Fibroblast of skin of scalp (primary cell): ENCODE measurements at regions not wholly inside any gene's neighbourhood (a gene's known extent, or its start where the extent isn't known, plus 50 kb on each side); places are given as distances from the start of the nearest gene placed in this dataset.
"Not testable (repeated sequence)": the region's sequence is repeated elsewhere in the genome, so short reads cannot be mapped to it uniquely, and the experiment has no call there.

Experiments
- DNase-seq: peaks from one replicate; pipeline ENCODE4 v3.0.0-alpha.2; 2013

DNA sequence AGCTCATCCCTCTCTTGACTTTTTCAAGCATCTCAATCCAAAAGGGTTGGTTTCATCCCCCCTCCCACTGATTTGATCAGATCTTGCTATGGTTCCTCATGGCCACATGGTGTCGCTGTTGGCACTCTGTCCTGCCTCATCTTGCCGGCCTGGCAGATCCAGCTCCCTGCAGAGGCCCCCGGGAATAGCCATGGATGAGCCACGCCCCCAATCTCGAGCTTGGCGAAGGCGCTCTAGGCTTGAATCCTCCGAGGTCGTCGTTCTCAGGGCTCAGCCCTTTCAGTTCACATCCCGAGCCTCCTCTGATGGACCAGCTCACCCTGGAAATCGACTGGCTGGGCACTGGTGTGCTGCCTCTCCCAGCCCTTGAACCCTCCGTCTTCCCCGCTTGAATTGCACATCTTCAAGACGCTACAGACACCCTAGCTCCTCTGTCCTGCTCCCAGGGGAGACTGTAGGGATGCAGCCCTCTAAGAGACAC, 628.7 kb downstream of the TYW1 start:
- peak; percentile 81 for DNase-seq

DNA sequence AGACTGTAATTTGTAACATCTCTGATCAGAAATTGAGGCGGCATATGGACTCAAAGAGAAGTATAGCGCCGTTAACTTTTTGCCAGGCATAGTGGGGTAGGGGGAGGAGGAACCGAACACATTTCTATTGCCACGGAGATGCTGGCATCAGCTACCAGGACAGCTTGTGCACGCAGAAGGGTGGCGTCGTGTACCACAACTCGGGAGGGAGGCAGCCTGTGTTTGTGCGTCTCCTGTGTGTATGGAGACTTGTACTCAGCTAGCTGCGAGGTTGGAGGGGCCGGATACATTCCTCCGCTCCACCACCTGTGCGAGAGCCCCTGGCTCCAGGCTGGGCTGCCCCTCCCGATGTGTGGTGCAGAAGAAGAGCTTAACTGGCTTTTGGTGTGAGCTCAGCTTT, 634.8 kb downstream of the TYW1 start:
- DNase-seq, result no peak

DNA sequence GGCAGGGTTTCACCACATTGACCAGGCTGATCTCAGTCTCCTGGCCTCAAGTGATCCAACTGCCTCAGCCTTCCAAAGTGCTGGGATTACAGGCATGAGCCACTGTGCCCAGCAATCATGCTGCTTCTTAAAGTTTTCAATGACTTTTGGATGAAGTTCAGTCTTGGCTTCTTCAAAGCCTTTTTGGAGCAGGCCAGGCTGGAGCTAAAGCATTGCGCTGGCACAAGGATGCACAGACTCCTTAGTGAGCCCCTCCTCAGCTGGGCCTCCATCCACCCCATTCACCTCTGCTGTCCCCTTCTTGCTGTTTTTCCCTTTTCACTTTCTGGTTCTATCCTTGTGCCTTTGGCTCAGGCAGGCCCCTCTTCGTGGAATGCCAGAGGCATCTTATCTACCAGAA, 638.6 kb downstream of the TYW1 start:
- no peak for DNase-seq

DNA sequence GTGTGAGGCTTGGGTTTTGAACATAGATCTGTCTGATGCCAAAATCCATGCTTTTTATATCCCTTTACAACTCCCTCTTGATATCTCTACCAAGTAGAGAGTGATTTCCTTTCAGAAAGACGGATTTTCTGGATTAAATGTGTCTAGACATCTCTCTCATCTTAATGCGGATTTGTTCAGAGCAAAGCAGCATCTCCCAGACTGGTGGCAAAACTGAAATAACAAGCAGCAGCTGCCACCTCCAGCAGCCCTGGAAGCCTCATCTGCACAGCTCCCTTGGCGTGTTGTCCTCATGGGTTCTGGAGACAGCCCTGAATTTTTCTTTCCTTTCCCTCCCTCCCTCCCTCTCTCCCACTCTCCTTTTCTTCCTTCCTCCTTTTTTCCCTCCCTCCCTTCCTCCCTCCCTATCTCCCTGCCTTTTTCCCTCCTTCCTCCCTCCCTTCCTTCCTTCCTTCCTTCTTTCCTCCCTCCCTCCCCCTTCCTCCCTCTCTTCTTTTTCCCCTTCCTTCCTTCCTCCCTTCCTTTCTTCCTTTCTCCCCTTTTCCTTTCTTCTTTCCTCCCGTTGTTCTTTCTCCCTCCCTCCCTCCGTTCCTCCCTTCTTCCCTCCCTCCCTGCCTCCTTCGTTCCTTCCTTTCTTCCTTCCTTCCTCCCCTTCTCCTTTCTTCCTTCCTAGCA, 639.9 kb downstream of the TYW1 start:
- DNase-seq, result no peak

DNA sequence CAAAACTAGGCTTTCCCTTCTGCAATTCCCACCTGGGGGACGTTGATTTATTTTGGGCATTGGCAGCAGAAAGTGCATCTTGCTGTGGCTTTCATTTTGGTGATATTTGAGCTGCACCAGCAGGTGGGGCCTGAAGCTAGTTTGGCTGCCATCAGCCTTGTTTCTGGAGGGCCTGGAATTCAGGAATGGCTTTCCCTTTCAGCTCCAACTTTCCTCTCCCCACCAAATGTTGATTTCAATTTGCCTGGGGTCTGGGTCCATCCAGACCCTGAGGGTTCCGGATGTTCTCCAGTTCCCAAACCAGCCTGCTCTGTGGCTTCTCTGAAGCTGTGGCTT, 640.4 kb downstream of the TYW1 start:
- peak; percentile 1 for DNase-seq

DNA sequence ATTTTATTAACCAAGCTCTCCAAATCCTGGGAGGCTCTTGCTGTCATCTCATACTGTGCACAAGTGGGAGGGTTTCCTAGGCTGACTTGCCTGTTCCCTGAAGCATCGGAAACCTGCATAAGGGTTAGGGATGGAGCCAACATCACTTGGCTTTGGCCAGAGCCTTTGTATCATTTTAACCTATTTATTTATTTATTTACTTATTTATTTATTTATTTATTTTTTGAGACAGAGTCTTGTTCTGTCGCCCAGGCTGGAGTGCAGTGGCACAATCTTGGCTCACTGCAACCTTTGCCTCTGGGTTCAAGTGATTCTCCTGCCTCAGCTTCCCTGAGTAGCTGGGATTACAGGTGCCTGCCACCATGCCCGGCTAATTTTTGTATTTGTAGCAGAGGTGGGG, 645.9 kb downstream of the TYW1 start:
- not testable (repeated sequence) for DNase-seq

DNA sequence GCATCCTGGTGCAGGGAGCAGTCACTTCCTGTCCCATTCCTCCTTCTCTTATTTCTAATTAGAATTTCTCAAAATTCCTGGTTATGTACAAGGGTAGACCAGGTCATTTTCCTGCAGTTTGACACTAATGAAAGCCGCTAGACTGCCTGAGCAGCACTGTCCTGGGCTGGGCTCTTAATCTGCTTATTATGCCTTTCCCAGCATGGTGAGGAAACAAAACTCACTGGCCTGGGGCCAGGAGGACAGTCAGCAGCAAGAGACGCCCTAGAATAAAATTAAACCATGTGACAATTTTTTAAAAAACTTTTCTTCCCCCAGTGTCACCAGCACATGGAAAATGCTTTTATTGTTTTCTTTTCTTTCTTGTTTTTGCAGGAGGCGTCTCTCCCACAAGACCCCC, 647.5 kb downstream of the TYW1 start:
- no peak for DNase-seq

DNA sequence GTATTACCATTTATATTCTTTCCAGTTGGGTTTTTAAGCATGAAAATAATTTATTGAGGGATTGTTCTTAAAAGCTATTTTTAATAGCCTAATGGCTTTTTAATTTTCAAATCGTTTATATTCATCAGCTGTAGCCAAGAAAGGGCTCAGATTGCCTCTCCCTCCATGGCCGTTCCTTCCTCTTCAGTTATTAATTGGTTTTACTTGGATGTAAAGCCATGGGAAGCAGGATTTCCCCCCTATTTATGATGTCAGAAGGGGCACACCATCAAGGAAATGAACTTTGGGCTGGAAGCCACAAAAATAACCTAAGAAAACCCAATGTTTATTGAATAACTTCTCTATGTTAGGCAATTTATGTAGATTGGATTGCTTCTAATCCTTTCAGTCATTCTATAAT, 656.3 kb downstream of the TYW1 start:
- no peak for DNase-seq

DNA sequence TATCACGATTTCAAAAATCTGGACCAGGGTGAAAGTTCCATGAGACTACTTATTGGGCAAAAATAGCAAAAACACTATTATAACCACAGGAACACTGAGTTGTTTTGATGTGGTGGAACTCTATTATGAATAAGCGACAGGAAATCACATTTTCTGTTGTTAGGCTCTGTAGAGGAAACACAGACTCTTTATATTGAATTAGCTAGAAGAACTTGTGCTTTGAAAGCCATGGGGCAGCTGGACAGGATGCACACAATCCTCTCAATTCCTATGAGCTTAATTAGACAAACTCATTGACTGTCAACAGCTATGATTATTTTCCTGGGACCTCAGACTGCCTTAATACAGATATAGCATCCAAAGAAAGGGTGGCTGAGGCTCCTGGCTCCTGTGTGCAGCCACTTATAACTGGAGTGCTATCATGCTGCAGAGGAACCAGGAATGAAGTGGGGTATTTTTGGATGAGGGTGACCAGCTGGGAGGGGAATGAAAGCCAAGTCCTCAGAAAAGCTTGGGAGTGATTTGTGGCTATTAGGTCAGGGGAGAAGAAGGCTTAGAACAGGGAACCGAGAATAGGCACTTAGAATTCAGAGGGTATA, 657.3 kb downstream of the TYW1 start:
- DNase-seq, result no peak

DNA sequence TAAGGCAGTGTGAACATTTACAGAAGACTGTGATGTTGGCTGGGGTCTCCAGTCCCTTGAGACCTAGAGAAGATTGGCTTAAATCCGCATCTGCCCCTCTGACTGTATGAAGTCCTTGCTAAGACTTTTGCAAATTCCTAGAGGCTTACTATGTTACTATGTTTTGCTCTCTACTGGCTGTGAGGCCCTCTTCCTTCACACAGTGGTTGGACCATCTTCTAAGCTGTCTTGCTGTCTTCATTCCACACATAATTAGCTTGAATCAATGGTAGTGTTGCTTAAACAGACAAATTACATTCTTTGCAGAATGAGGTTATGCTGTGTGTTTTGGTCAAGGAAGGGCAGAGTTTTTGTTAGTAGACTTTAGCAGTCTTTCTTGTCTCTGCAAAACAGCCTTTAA, 658.0 kb downstream of the TYW1 start:
- DNase-seq, result peak; percentile 9

DNA sequence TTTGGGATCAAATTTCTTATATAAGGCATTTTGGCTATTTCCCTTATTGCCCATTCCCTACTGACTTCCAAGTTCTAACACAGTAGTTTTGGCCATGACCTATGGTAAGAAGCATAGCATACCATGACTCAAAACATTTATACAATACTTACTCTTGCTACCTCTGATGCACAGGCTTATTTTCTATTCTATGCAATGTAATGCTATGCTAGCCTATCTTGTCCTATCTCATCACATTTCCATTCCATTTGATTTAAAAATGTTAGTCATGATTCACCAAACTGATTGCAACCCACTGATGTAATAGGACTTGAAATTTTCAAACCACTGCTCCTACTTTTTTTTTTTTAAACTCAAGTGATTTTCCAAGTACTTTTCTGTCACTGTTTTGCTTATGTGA, 658.5 kb downstream of the TYW1 start:
- DNase-seq, result peak; percentile 1

DNA sequence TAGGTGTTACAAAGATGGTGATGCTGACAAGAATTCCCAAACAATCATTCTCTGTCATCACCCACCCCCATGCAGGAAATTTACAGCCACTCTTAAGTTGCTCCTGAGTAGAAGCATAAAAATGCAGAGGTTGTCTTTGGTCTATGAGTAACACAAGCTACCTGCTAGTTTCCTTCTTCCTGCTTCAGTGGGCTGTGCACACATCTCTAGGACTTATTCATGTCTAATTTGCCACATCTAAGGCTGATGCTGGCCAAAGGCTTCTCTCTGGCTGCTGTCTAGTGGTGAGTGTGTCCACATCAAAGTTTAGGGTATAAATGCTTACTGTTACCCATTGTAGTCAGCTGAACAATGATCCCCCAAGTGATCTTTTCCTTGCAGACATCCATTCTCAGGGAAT, 662.5 kb downstream of the TYW1 start:
- DNase-seq, result no peak

DNA sequence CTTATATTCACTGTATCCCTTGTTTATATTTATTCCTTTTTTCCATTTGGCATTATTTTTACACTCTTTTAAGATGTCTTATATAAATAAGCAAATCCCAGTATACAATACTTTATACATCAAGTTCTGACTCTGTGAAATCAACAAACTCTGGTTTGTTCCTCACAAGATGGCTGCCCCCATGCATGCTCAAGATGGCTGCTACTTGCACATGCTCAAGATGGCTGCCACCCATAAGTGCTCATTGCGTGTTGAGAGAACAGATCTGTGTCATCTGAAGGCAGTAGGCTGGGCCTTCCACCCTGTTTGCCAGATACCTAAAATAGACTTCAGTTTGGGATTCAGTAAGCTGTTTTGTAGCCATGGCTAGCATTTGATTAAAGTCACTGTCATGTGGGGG, 666.2 kb downstream of the TYW1 start:
- no peak for DNase-seq

DNA sequence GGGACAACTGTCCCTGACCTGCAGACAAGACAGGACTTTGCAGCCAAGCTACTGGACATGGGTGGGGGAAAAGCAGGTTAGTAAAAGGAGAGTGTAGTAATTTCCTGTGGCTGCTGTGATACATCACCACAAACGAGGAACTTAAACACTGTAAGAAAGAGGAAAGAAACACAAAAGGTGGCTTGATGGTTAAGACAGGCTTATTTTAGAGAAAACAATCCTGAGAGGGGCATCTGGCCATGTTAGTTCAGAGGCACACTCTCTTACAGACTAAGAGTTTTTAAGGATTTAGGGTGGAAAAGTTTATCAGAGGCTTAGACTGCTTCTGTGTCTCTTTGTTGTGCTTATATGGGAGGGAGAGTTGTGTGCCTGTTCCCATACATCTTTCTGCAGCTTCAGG, 667.0 kb downstream of the TYW1 start:
- no peak for DNase-seq

DNA sequence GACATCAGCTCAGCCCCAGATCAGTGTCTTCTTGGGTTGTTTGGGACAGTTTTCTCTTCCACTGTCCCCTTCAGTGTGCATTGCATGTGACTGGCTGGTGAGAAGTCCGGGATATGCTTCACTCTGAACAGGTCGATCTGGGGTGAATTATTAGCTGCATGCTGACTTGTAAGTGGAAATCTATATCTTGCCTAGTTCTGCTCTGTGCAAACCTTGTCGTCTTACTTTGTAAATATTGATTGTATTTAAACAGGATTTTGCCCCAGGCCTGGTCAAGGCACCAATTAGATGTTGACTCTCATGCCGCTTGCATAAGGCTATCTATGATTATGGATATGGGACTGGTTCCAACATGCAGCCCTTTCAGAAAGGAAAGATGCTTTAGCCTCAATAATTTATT, 669.7 kb downstream of the TYW1 start:
- not testable (repeated sequence) for DNase-seq

DNA sequence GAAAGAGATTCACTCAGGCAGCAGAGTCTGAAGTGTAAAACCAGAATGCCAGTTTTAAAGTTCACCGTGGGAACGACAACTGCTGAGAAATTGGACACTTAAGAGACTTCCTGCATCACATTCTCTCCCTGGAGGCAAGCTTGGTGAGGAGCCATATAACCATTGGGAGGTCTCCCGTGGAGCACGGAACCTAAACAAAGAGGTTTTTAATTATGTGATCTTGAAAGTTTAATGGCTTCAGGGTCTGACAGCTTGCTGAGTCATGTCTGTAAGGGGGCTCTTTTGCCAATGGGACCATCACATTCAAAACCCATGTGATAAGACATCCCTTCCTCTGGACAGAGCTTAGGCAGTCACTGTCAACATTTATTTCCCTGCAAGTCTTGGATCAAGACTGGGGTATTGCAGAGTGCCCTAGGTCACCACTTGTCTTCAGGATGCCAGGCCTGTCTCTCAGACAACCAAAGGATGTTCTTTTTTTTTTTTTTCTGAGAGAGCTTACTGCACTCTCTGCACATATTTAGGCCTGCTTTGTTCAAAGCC, 674.4 kb downstream of the TYW1 start:
- no peak for DNase-seq

DNA sequence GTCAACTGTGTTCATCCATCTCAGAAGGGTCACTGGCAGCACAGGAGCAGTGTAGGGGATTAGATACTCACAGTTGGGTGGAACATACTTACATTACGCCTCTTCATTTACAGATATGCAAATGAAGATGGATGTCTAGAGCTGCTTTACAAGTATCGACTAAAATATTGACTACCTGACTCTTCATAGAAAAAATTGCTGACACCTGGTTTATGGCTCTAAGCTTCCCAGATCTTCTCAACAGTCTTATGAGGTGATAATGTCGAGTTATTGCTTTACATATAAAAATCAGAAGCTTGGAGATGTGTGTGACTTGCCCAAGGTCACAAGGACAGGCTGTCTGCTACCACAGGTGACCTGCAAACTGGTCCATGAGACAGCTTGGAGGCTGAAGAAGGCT, 677.2 kb downstream of the TYW1 start:
- DNase-seq, result no peak

DNA sequence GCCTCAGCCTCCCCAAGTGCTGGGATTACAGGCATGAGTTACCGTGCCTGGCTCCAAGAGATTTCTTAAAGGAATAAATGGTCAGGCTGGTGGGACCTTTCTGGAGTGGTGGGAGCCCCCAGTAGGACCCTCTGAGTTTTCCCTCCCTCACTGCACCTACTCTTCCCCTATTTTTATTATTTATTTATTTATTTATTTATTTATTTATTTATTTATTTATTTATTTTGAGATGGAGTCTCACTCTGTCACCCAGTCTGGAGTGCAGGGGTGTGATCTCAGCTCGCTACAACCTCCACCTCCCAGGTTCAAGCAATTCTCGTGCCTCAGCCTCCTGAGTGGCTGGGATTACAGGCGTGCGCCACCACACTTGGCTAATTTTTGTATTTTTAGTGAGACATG, 678.2 kb downstream of the TYW1 start:
- not testable (repeated sequence) for DNase-seq

DNA sequence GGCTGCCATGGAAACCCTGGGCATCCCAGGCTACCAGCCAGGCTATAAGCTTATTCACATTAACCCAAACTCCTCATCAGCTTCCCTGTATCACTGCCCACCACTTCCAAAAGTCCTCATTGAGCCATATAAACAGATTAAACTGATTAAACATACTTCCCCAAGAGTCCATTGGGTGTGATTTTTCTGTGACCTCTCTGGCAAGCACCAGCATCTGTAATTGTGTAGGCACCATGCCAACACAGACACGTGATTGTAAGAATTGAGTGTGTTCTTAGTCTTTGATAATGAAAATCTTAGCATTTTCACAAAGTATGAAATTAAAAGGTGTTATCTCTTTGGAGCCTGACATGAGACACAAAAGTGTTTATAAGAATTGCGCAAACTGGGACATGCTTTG, 679.3 kb downstream of the TYW1 start:
- DNase-seq, result no peak

DNA sequence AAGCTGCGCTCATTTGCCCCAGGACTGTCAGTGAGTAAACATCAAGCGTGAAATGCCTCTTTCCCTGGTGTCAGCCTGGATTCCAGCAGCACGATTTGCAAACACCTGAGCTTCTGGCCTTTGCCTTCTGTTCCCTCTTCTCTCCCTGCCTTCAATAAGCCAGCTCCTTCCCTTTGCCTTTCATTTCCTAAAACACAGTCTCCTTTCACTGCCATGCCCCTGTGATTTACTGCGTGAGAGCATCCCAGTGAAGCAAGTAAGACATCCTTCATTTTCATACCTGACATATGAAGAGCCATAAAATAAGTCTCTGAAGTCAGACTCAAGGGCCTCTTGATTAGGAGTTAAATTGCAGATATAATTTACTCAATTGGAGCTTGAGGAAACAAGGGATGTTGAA, 681.8 kb downstream of the TYW1 start:
- no peak for DNase-seq

DNA sequence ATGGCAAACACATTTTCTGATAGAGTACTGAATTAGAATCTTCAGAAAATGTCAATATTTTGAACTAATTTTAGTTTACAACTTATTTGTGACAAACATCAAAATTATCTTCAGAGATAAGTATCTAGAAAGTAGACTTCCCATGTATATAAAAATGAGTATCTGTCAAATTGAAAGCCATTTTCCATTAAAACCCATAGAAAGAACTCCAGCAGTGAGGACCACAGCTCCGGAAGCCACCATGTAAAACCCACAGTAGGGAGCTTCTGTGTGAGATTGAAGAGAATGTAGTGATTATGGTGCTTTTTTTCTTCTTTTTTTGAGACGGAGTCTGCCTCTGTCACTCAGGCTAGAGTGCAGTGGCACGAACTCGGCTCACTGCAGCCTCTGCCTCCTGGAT, 687.0 kb downstream of the TYW1 start:
- DNase-seq, result no peak

DNA sequence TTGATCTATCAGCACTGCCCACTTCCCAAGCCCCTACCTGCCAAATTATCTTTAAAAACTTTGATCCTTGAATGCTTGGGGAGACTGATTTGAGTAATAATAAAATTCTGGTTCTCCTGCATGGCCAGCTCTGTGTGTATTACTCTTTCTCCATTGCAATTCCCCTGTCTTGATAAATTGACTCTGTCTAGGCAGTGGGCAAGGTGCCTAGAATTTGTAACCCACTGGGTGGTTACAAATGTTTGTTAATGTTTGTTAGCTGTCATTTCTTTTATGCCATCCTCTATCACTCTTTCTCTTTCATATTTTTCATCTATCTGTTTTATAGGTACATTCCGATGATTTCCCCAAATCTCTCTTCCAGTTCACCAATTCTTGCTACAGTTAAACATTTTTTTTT, 694.1 kb downstream of the TYW1 start:
- DNase-seq, result no peak

DNA sequence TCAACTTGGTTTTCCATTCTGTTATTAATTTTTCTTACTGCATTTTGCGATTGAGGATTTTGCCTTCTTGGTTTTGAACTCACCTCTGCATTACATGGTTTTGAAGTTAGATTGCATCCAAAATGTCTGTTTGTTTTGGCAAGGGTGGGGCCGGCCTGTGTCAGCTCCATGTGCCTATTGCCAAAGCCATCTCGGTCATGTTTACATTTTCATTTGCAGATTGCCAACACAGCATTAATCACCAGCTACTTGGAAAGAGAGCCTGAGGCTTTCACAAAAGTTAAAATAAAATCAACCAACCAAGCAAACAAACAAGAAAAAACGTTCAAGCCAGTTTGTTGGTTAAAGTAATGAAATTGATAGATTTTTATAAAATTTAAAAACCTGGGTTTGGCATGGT, 695.8 kb downstream of the TYW1 start:
- DNase-seq, result no peak

DNA sequence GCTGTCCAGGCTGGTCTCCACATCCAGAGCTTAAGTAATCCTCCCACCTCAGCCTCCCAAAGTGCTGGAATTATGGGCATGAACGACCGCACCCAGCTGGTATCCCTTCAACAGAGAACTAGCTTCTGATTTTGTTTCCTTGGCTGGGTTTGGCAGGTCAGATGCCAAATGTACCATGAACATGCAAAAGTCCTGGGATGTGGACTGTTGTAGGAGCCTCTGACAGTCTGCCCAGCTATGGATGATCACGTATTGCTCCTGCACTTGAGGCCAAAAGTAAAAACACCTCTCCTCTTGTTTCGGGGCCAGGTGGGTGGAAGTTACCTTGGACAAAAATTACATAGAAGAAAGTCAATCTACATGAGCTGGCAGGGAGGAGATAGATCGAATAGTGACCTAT, 699.5 kb downstream of the TYW1 start:
- no peak for DNase-seq

DNA sequence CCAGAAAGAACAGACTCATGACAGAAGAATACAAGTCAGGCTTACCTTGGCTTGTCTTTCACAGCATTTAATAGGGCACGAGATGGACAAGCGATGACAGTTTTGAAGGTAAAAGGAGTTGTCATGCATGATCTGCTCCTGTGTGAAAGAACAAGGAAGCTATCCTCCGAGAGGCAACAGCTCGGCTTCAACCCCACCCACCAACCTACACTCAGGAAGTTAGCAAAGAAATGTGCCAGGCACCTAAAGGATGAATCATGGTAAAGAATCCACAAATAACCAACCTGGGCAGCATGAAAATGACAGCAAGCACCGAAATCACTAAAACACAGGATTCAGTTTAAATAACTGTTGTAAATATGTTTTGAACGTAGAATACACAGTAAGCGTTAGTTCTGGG, 700.2 kb downstream of the TYW1 start:
- no peak for DNase-seq
